Right forelimb (tissue), 1 donor: ENCODE measurements at regions not wholly inside any gene's neighbourhood (a gene's known extent, or its start where the extent isn't known, plus 50 kb on each side); places are given as distances from the start of the nearest gene placed in this dataset.

Experiments used
- DNase-seq: peaks from one replicate; pipeline ENCODE4 v3.0.0-alpha.2; 2018

DNA sequence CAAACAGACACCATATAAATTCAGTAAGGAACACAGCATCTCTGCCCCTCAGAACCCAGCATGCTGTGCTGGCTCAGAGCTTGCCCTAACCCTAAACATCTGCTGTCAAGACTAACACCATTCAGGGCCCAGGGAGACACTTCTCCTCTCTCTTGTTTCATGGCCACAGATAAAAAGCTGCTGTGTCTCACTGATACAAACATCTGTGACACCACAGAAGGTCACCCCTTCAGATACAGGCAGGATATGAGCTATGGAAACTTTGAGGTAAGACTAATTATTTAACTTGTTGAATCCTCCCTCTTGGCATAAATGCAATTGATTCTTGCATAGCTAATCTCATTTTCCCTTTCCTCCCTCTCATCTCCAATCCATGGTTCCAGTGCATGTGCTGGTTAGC, 61.6 kb upstream of the GPR12 start:
- DNase-seq, result no peak

DNA sequence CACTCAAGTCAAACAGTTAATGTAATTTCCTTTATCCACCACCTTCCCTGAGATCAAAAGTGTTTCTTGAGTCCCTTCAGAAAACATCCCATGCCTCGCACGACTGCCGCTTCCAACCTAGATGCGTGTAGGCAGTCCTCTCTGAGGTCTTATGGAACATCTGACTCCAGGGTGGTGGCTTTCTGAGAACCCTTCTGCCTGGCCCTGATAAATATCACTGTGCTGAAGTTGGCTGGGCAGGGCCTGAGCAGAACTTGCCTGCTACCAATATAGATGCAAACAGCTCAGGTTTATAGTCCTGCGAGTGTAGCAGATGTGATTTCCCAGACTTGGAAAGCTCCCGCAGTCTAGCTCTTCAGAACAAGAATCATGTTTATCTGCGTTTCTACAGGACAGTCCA, 61.1 kb upstream of the GPR12 start:
- DNase-seq, result no peak

DNA sequence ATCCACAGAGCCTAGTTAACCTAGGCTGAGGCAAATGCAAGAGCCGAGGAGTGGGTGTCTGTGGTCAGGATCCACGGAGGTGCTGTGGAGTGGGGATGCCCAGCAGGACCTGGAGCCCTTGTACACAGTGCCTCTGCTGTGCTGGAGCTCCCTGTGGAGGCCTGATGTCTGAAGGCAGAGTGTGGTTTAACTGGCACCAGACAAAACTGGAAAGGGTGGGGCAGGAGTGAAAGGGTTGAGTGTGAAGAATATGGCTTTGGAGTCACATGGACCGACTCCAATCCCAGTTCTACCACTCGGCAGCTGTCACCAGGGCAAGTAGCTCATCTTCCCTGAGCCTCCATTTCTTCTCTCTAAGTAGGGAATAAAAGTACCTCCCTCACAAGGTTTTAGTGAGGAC, 60.3 kb upstream of the GPR12 start:
- DNase-seq, result no peak

DNA sequence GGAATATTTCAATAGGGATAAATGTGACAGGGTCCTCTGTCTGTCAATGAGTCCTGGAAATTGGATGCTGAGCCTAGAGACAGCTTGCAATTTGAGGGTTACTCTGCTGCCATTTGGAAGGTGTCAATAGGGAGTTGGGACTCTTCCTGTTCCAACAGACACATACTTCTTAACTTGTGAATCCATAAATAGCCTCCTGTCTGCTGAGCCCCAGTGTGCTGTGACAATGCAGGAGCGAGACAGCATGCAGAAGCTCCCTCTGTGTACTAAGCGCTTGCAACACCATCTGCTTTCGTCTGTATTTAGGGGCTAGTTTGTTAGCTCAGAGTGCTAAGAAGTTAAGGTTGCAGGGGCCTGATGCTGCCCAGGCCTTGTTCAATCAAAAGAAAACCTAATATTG, 58.5 kb upstream of the GPR12 start:
- DNase-seq, result no peak

DNA sequence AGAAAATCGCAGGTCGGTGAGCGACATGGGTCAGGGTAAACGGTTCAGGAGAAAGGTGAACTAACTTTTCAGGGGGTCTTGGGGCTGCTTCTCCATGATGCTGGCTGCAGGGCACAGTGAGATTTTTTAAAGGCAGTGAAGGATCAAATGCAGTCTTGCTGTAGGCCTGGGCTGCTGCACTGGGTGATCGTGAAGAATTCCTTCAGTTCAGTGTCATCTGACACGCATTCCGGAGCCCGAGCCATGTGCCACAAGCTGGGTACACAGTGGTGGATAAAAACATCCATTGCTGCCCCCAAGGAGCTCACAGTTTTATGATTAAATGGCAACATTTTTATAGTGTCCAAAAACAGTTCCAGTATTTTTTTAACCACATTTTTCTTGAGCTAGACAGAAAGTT, 56.3 kb upstream of the GPR12 start:
- DNase-seq, result no peak

DNA sequence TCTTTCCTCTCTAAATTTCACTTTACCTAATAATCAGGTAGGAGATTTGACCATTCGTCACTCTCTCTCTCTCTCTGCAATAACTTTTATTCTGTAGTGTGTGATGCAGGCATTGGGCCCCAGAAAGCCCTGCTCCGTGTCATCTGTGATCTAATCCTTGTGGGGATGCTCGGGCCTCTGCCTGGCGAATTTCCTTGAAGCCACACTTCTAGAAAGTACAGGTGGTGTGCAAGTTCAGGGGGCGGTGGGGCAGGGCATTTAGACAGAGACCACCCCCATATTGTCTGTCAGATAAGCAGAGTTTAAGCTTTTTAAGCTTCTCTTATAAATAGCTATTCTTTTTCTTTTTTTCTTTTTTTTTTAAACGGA, 53.4 kb upstream of the GPR12 start:
- no peak for DNase-seq

DNA sequence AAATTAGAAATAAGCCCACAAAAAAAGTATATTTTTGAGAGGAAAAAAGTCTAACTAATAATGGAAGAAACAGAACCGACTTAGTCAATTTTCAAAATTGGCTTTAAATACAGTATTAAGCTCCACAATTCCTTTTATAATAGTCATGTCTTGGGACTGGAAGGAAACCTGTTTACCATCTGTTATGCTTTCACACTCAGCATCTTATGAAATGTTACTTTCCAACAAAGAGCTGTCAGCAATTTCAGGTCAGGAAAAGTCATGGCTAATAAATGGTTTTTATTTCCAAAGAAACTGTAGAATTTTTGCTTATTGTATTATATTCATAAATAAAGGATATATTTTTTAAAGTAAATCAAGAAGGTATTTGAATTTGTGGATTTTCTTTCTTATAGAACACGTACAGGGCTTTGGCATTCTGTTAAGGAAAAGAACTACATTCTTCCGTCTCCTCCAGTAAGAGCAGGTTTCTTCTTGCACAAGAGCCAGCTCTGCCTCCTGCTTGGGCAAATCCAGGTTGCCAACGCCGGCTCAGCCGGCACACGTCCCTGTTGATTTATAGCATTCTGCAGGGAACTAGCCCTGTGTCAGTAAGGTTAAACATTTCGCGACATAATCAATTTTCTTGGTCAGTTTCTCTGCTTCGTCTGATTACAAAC, 52.9 kb upstream of the GPR12 start:
- no peak for DNase-seq

DNA sequence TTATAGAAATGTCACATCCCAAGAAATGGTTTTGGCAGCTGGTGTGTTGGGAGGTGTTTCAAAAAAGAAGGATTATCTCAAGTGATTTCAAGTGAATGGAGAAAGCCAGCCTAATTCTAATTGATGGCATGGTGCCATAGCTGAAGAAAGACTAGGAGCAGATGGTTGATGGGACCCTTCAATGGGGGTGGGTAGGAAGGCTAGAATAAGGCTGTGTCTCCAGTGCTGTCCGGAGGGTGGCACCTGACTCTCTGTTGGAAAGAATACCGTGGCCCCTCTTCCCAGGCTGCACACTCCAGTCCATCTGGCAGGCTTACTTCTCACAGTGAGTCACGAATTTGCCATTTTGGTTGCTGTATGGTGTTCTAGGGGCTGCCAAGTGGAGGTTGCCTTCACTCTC, 51.0 kb upstream of the GPR12 start:
- no peak for DNase-seq
